H1 (cell line): ENCODE measurements at regions not wholly inside any gene's neighbourhood (a gene's known extent, or its start where the extent isn't known, plus 50 kb on each side); places are given as distances from the start of the nearest gene placed in this dataset.

Experiments used
- CTCF ChIA-PET: fragments of 300-600 bp; sonication (Branson Sonifier 250); formaldehyde crosslinking; loops from one replicate; lab custom pipeline; 2021; ENCODE audit not compliant: partially characterized antibody; lab: Charles Lee
- POLR2A ChIA-PET: fragments of 300-600 bp; sonication (Branson Sonifier 250); formaldehyde crosslinking; loops from one replicate; lab custom pipeline; 2021; ENCODE audit warnings: inconsistent platforms; ENCODE audit not compliant: partially characterized antibody; lab: Charles Lee
- DNase-seq, 2 experiments: peaks; one replicate each; pipeline versions ENCODE4 v3.0.0 to v3.0.0-alpha.2; 2010 to 2022; ENCODE audit warnings: low spot score in 2 of 2, low read depth in 1 of 2, mixed read lengths in 1 of 2
- FAIRE-seq: peaks from 2 replicates; lab custom pipeline; 2011; peaks lifted over from hg19 to GRCh38; lab: Jason Lieb, UNC
- H2AFZ ChIP-seq: 2 replicates; pipeline ENCODE4 v1.8.1; 2012; ENCODE audit warnings: low read length, inconsistent platforms
- H2AK5ac ChIP-seq: 2 replicates; pipeline ENCODE4 v1.6.1; 2013; ENCODE audit warnings: low read depth, low read length
- H2BK120ac ChIP-seq: replicated peaks from 2 replicates; pipeline ENCODE3; 2013; ENCODE audit warnings: low read depth, low read length, inconsistent platforms
- H2BK12ac ChIP-seq: 2 replicates; pipeline ENCODE4 v1.6.1; 2013; ENCODE audit warnings: low read depth, low read length
- H2BK15ac ChIP-seq: 2 replicates; pipeline ENCODE4 v1.6.1; 2013; ENCODE audit warnings: low read length
- H2BK20ac ChIP-seq: 2 replicates; pipeline ENCODE4 v1.6.1; 2013; ENCODE audit warnings: low read length
- H2BK5ac ChIP-seq: 2 replicates; pipeline ENCODE4 v1.6.1; 2013; ENCODE audit warnings: low read depth, low read length
- H3K14ac ChIP-seq: 2 replicates; pipeline ENCODE4 v1.6.1; 2013; ENCODE audit warnings: inconsistent platforms; ENCODE audit not compliant: insufficient read length
- H3K18ac ChIP-seq: 2 replicates; pipeline ENCODE4 v1.6.1; 2013; ENCODE audit warnings: low read length; ENCODE audit errors: extremely low read depth
- H3K23ac ChIP-seq: 2 replicates; pipeline ENCODE4 v1.6.1; 2013; ENCODE audit warnings: inconsistent platforms; ENCODE audit not compliant: insufficient read length
- H3K23me2 ChIP-seq: 2 replicates; pipeline ENCODE4 v1.6.1; 2013; ENCODE audit warnings: low read depth, low read length
- H3K27ac ChIP-seq: 2 replicates; pipeline ENCODE4 v1.6.1; 2011; ENCODE audit warnings: low read depth, low read length, inconsistent platforms
- H3K27me3 ChIP-seq, 4 experiments: replicated peaks in 1 of 4; 1 replicate in 1 of 4; 2 replicates in 3 of 4; pipeline versions ENCODE4 v1.6.1 to v1.8.1; 2011 to 2013; ENCODE audit warnings: low read length in 3 of 4, mild to moderate bottlenecking in 3 of 4, inconsistent platforms in 2 of 4, mixed read lengths in 2 of 4, moderate library complexity in 1 of 4; ENCODE audit not compliant: control insufficient read depth in 3 of 4, insufficient read depth in 3 of 4; ENCODE audit errors: extremely low read depth in 1 of 4
- H3K36me3 ChIP-seq, 4 experiments: 2 replicates each; pipeline versions ENCODE4 v1.6.1 to v1.8.1; 2011 to 2013; ENCODE audit warnings: mild to moderate bottlenecking in 4 of 4, low read length in 3 of 4, moderate library complexity in 2 of 4, control low read depth in 1 of 4, inconsistent platforms in 1 of 4; ENCODE audit not compliant: insufficient read depth in 4 of 4, control insufficient read depth in 2 of 4
- H3K4ac ChIP-seq: replicated peaks from 2 replicates; pipeline ENCODE3; 2013; ENCODE audit warnings: low read length, low read depth, mixed read lengths, inconsistent platforms; ENCODE audit not compliant: insufficient read length
- H3K4me1 ChIP-seq, 4 experiments: replicated peaks in 1 of 4; 1 replicate in 1 of 4; 2 replicates in 3 of 4; pipeline versions ENCODE4 v1.6.1 to v1.8.1; 2011 to 2013; ENCODE audit warnings: low read length in 3 of 4, inconsistent platforms in 2 of 4, mixed read lengths in 1 of 4; ENCODE audit not compliant: insufficient read depth in 4 of 4, control insufficient read depth in 3 of 4
- H3K4me2 ChIP-seq, 2 experiments: 2 replicates each; pipeline versions ENCODE4 v1.6.1 to v1.8.1; 2011 to 2013; ENCODE audit warnings: low read depth in 2 of 2, low read length in 2 of 2, control low read depth in 1 of 2, inconsistent platforms in 1 of 2, mild to moderate bottlenecking in 1 of 2; ENCODE audit not compliant: insufficient read depth in 1 of 2
- H3K4me3 ChIP-seq, 4 experiments: fragments of 200-600, 300-600 bp in 1 of 4; sonication (generic), shearing (Covaris generic), sonication (Bioruptor Twin) in 1 of 4; 2 replicates each; pipeline versions ENCODE4 v1.5.1 to v1.8.1; 2011 to 2016; ENCODE audit warnings: low read length in 4 of 4, low read depth in 3 of 4, control low read depth in 2 of 4, inconsistent platforms in 2 of 4, mild to moderate bottlenecking in 2 of 4, mixed read lengths in 1 of 4, moderate library complexity in 1 of 4; ENCODE audit not compliant: insufficient read depth in 2 of 4; ENCODE audit errors: extremely low read depth in 1 of 4
- H3K56ac ChIP-seq: replicated peaks from 2 replicates; pipeline ENCODE3; 2013; ENCODE audit warnings: low read depth, mild to moderate bottlenecking, mixed read lengths, low read length, inconsistent platforms; ENCODE audit not compliant: insufficient read length
- H3K79me1 ChIP-seq: 2 replicates; pipeline ENCODE4 v1.6.1; 2013; ENCODE audit warnings: low read depth, low read length, control low read depth
- H3K79me2 ChIP-seq, 2 experiments: 2 replicates each; pipeline versions ENCODE4 v1.6.1 to v1.8.1; 2012 to 2013; ENCODE audit warnings: low read length in 2 of 2, mild to moderate bottlenecking in 2 of 2, inconsistent platforms in 1 of 2; ENCODE audit not compliant: insufficient read depth in 2 of 2, control insufficient read depth in 1 of 2
- H3K9ac ChIP-seq, 4 experiments: replicated peaks in 1 of 4; 1 replicate in 1 of 4; 2 replicates in 3 of 4; pipeline versions ENCODE4 v1.6.1 to v1.8.1; 2011 to 2013; ENCODE audit warnings: low read depth in 3 of 4, low read length in 3 of 4, control low read depth in 2 of 4, mild to moderate bottlenecking in 2 of 4, moderate library complexity in 2 of 4, inconsistent platforms in 1 of 4; ENCODE audit errors: extremely low read depth in 1 of 4
- H3K9me3 ChIP-seq, 2 experiments: 2 replicates each; pipeline versions ENCODE4 v1.6.1 to v1.8.1; 2012 to 2013; ENCODE audit warnings: mild to moderate bottlenecking in 2 of 2, moderate library complexity in 2 of 2, control low read depth in 1 of 2, inconsistent platforms in 1 of 2, low read depth in 1 of 2, low read length in 1 of 2, mixed read lengths in 1 of 2; ENCODE audit not compliant: insufficient read depth in 2 of 2
- H4K20me1 ChIP-seq, 2 experiments: replicated peaks in 1 of 2; 2 replicates each; pipeline versions ENCODE3 to v1.8.1; 2011 to 2013; ENCODE audit warnings: inconsistent platforms in 2 of 2, low read length in 2 of 2, mild to moderate bottlenecking in 1 of 2; ENCODE audit not compliant: insufficient read depth in 2 of 2, control insufficient read depth in 1 of 2
- H4K5ac ChIP-seq: 2 replicates; pipeline ENCODE4 v1.6.1; 2013; ENCODE audit warnings: low read length, low read depth, mixed read lengths, inconsistent platforms; ENCODE audit not compliant: insufficient read length
- H4K8ac ChIP-seq: 2 replicates; pipeline ENCODE4 v1.8.0; 2013; ENCODE audit warnings: mild to moderate bottlenecking, moderate library complexity, low read length, inconsistent platforms; ENCODE audit not compliant: insufficient read depth; ENCODE audit errors: extremely low read depth
- H4K91ac ChIP-seq: replicated peaks from 2 replicates; pipeline ENCODE3; 2013; ENCODE audit warnings: low read length, mixed read lengths, inconsistent platforms; ENCODE audit not compliant: insufficient read length
- NRF1 ChIP-seq: IDR thresholded peaks from 2 replicates; pipeline ENCODE4 v1.6.1; 2011; ENCODE audit warnings: mild to moderate bottlenecking, low read depth, low read length, improper control_type of control experiment
- RBBP5 ChIP-seq: IDR thresholded peaks from 2 replicates; pipeline ENCODE4 v1.7.1; 2012; ENCODE audit warnings: low read depth, mild to moderate bottlenecking, inconsistent platforms, low read length, moderate library complexity, borderline replicate concordance
- SIX5 ChIP-seq: IDR thresholded peaks from 2 replicates; pipeline ENCODE4 v1.6.1; 2011; ENCODE audit warnings: mild to moderate bottlenecking, low read depth, low read length
- WGBS, 2 experiments: shearing (Covaris generic) in 1 of 2; methylation state at CpG; one replicate each; pipeline versions ENCODE4 v1.1.6 to v1.1.7; 2013 to 2015; ENCODE audit warnings: low lambda C conversion rate in 2 of 2, mixed read lengths in 2 of 2, inconsistent platforms in 1 of 2, low coverage in 1 of 2, missing lambda C conversion rate in 1 of 2; ENCODE audit not compliant: insufficient replicate concordance in 2 of 2, insufficient coverage in 1 of 2, insufficient read length in 1 of 2; ENCODE audit errors: extremely low coverage in 1 of 2, missing lambda C conversion rate in 1 of 2; 5-methylcytosine and 5-hydroxymethylcytosine counted together

- H3K27ac ChIP-seq: no peak overlapping the region
- H3K79me1 ChIP-seq: no peaks in the 10 kb centered on the region
- H2BK12ac ChIP-seq: no peak overlapping the region
- no peaks in the 10 kb centered on the region for H3K4me1 ChIP-seq
- DNase-seq (no peak), FAIRE-seq (no peak)
- no peak overlapping the region for H3K18ac ChIP-seq
- no peaks in the 10 kb centered on the region for H3K23me2 ChIP-seq
- POLR2A ChIA-PET: no interaction called here
- no peaks in the 10 kb centered on the region for H3K9me3 ChIP-seq
- H3K4me3 ChIP-seq: no peak overlapping the region
- no peaks in the 10 kb centered on the region for H3K36me3 ChIP-seq
- CTCF ChIA-PET: interaction anchor here (1.5 kb wide), 1 partner anchor 49 kb away, joined by 6 read pairs; no protein-coding TSS in a partner anchor
- H3K14ac ChIP-seq: no peak overlapping the region
- no peak overlapping the region for H3K23ac ChIP-seq
- H3K4ac ChIP-seq: no peak overlapping the region
- no peaks in the 10 kb centered on the region for H3K27me3 ChIP-seq
- 92% methylated on average over 4 of the region's 4 CpGs; no CpG with 5 or more reads in 1 of the 2 experiments for WGBS, 2 experiments
- H2BK5ac ChIP-seq: no peak overlapping the region
- H2BK20ac ChIP-seq: no peak overlapping the region
- no peak overlapping the region for H2BK120ac ChIP-seq
- no peak overlapping the region for H2BK15ac ChIP-seq
- H2AFZ ChIP-seq: no peak overlapping the region
- no peaks in the 10 kb centered on the region for H4K20me1 ChIP-seq
- no peak overlapping the region for H4K5ac ChIP-seq
- H2AK5ac ChIP-seq: no peak overlapping the region
- H3K9ac ChIP-seq: no peak overlapping the region
- no peak overlapping the region for H4K8ac ChIP-seq
- H3K4me2 ChIP-seq: no peak overlapping the region
- H3K56ac ChIP-seq: no peak overlapping the region
- no peaks in the 10 kb centered on the region for H3K79me2 ChIP-seq
- TF ChIP-seq SIX5: no peak
- TF ChIP-seq NRF1: no peak
- no peak for TF ChIP-seq RBBP5
- no peak overlapping the region for H4K91ac ChIP-seq
These were observed 62.6 kb upstream of the PHF21A start for GRCh38 chr11:46183819-46184218.
